ENCODE measurements at regions not wholly inside any gene's neighbourhood (a gene's known extent, or its start where the extent isn't known, plus 50 kb on each side); places are given as distances from the start of the nearest gene placed in this dataset.

DNA sequence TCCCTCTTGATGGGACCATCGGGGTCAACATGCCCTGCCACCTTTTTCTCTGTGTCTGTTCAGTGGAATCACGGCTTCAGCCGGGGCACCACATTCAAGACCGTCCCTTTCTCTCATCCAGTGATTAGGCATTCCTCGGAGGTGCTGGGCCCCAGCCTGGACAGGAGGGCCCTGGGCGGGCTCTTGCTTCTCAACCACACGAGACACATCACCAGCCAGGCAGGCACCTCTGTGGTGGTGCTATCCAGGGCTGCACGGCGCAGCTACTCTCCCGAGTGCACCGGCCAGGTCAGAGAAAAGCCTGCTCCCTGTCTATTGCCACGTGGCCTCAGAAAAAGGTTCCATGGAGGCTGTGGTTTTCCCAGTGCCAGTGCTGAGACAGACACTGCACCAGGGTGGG lies 255.2 kb upstream of the IRX1 start:
- Histone ChIP-seq H3K27ac (ENCODE audit: low read length) (no peak overlapping the region), H3K4me3 (ENCODE audit: low read depth in 2 of 2, low read length in 2 of 2) (no peak overlapping the region), H3K27me3 (ENCODE audit: control insufficient read depth, insufficient read depth, low read length) (no peaks in the 10 kb centered on the region), H3K9me3 (ENCODE audit: control insufficient read depth, insufficient read depth, low read depth, low read length) (no peaks in the 10 kb centered on the region), H3K4me1 (ENCODE audit: control insufficient read depth, insufficient read depth, low read length) (no peaks in the 10 kb centered on the region), H3K36me3 (ENCODE audit: control insufficient read depth, insufficient read depth, low read length) (no peaks in the 10 kb centered on the region)
- ATAC-seq = no peak; the same call in 1 of the 2 replicates
- no peak for DNase-seq (ENCODE audit: low read depth, low spot score)
- in situ Hi-C loops (cut with HindIII; ENCODE audit: low pct_unique_long_range_greater_than_20kb, low sequenced_read_pairs) = no loop called here
- intact Hi-C loops (cut with micrococcal nuclease; ENCODE audit: unreplicated experiment) = no loop called here
- ChIA-PET POLR2A (no interaction called here), CTCF (no interaction called here)
- TF ChIP-seq, protein P1, sequence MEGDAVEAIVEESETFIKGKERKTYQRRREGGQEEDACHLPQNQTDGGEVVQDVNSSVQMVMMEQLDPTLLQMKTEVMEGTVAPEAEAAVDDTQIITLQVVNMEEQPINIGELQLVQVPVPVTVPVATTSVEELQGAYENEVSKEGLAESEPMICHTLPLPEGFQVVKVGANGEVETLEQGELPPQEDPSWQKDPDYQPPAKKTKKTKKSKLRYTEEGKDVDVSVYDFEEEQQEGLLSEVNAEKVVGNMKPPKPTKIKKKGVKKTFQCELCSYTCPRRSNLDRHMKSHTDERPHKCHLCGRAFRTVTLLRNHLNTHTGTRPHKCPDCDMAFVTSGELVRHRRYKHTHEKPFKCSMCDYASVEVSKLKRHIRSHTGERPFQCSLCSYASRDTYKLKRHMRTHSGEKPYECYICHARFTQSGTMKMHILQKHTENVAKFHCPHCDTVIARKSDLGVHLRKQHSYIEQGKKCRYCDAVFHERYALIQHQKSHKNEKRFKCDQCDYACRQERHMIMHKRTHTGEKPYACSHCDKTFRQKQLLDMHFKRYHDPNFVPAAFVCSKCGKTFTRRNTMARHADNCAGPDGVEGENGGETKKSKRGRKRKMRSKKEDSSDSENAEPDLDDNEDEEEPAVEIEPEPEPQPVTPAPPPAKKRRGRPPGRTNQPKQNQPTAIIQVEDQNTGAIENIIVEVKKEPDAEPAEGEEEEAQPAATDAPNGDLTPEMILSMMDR (IDR thresholded peaks at IDR 0.05) = no peak
- TF ChIP-seq TCF7L2 (IDR thresholded peaks at IDR 0.05; ENCODE audit: low read depth, low read length) = no peak
- no peak for TF ChIP-seq SIN3A (IDR thresholded peaks at IDR 0.05; ENCODE audit: borderline replicate concordance, insufficient read depth, low read depth, low read length)
- TF ChIP-seq, protein P2, sequence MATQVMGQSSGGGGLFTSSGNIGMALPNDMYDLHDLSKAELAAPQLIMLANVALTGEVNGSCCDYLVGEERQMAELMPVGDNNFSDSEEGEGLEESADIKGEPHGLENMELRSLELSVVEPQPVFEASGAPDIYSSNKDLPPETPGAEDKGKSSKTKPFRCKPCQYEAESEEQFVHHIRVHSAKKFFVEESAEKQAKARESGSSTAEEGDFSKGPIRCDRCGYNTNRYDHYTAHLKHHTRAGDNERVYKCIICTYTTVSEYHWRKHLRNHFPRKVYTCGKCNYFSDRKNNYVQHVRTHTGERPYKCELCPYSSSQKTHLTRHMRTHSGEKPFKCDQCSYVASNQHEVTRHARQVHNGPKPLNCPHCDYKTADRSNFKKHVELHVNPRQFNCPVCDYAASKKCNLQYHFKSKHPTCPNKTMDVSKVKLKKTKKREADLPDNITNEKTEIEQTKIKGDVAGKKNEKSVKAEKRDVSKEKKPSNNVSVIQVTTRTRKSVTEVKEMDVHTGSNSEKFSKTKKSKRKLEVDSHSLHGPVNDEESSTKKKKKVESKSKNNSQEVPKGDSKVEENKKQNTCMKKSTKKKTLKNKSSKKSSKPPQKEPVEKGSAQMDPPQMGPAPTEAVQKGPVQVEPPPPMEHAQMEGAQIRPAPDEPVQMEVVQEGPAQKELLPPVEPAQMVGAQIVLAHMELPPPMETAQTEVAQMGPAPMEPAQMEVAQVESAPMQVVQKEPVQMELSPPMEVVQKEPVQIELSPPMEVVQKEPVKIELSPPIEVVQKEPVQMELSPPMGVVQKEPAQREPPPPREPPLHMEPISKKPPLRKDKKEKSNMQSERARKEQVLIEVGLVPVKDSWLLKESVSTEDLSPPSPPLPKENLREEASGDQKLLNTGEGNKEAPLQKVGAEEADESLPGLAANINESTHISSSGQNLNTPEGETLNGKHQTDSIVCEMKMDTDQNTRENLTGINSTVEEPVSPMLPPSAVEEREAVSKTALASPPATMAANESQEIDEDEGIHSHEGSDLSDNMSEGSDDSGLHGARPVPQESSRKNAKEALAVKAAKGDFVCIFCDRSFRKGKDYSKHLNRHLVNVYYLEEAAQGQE (IDR thresholded peaks at IDR 0.05; ENCODE audit: insufficient read depth in 1 of 2, low read depth in 2 of 2, low read length in 1 of 2) = no peak
- TF ChIP-seq POLR2AphosphoS5 (IDR thresholded peaks at IDR 0.05; ENCODE audit: low read depth, low read length) = no peak
- BruUV-seq (replicated peaks) = no TSS peak

DNA sequence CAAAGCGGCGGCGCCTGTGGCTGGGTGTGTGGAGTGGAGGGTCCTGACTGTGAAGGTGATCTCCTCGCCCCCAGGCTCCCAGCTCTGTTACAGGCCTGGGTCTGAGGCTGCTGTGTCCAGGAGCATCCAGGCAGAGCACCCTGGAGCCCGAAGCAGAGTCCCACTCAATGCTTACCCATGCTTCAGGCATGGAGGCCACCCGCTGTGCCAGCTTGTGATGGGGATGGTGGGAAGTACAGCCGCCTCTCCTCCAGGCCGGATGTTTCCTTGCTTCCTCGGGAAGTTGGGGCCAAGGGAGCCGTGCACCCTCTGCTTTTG lies 255.9 kb upstream of the IRX1 start:
- no peak for ATAC-seq
- H3K9me3 ChIP-seq (ENCODE audit: control insufficient read depth, insufficient read depth, low read depth, low read length) = no peaks in the 10 kb centered on the region
- POLR2A ChIA-PET = no interaction called here
- H3K4me1 ChIP-seq (ENCODE audit: control insufficient read depth, insufficient read depth, low read length) = no peaks in the 10 kb centered on the region
- H3K27me3 ChIP-seq (ENCODE audit: control insufficient read depth, insufficient read depth, low read length) = no peaks in the 10 kb centered on the region
- no TSS peak for BruUV-seq (replicated peaks)
- H3K27ac ChIP-seq (ENCODE audit: low read length) = no peak overlapping the region
- H3K4me3 ChIP-seq (ENCODE audit: low read depth in 2 of 2, low read length in 2 of 2) = no peak overlapping the region
- DNase-seq (ENCODE audit: low read depth, low spot score) = no peak
- TF ChIP-seq, protein P2 (IDR thresholded peaks at IDR 0.05; ENCODE audit: insufficient read depth in 1 of 2, low read depth in 2 of 2, low read length in 1 of 2) = no peak
- TF ChIP-seq TCF7L2 (IDR thresholded peaks at IDR 0.05; ENCODE audit: low read depth, low read length) = no peak
- TF ChIP-seq POLR2AphosphoS5 (IDR thresholded peaks at IDR 0.05; ENCODE audit: low read depth, low read length) = no peak
- TF ChIP-seq SIN3A (IDR thresholded peaks at IDR 0.05; ENCODE audit: borderline replicate concordance, insufficient read depth, low read depth, low read length) = no peak
- TF ChIP-seq, protein P1 (IDR thresholded peaks at IDR 0.05) = no peak
- H3K36me3 ChIP-seq (ENCODE audit: control insufficient read depth, insufficient read depth, low read length) = no peaks in the 10 kb centered on the region
- intact Hi-C loops (cut with micrococcal nuclease; ENCODE audit: unreplicated experiment) = no loop called here
- CTCF ChIA-PET = no interaction called here
- in situ Hi-C loops (cut with HindIII; ENCODE audit: low pct_unique_long_range_greater_than_20kb, low sequenced_read_pairs) = no loop called here

Measured in Panc1 (cell line).